Effector memory CD4-positive, alpha-beta T cell (primary cell): ENCODE measurements at regions not wholly inside any gene's neighbourhood (a gene's known extent, or its start where the extent isn't known, plus 50 kb on each side); places are given as distances from the start of the nearest gene placed in this dataset.
"Not testable (repeated sequence)": the region's sequence is repeated elsewhere in the genome, so short reads cannot be mapped to it uniquely, and the experiment has no call there.

Experiments used
- DNase-seq, 3 donors: peaks; one replicate each; pipeline ENCODE4 v3.0.0-alpha.2; 2020
- H3K27ac ChIP-seq: 2 replicates; pipeline ENCODE4 v1.7.0; 2013; ENCODE audit warnings: mild to moderate bottlenecking, low read length, moderate library complexity; ENCODE audit not compliant: insufficient read depth, poor library complexity, severe bottlenecking
- H3K27me3 ChIP-seq: replicated peaks from 2 replicates; pipeline ENCODE4 v1.7.0; 2013; ENCODE audit warnings: mild to moderate bottlenecking, low read length; ENCODE audit not compliant: insufficient read depth, control insufficient read depth, poor library complexity, severe bottlenecking
- H3K36me3 ChIP-seq: 2 replicates; pipeline ENCODE4 v1.7.0; 2013; ENCODE audit warnings: mild to moderate bottlenecking, low read length, moderate library complexity; ENCODE audit not compliant: control insufficient read depth, insufficient read depth
- H3K4me1 ChIP-seq: 2 replicates; pipeline ENCODE4 v1.7.0; 2013; ENCODE audit warnings: low read length, mild to moderate bottlenecking; ENCODE audit not compliant: control insufficient read depth, insufficient read depth, poor library complexity, severe bottlenecking
- H3K4me3 ChIP-seq: 2 replicates; pipeline ENCODE4 v1.7.0; 2013; ENCODE audit warnings: low read length, low read depth, mild to moderate bottlenecking; ENCODE audit not compliant: insufficient read depth, poor library complexity, severe bottlenecking
- H3K9me3 ChIP-seq: 2 replicates; pipeline ENCODE4 v1.7.0; 2013; ENCODE audit warnings: mild to moderate bottlenecking, low read length, moderate library complexity; ENCODE audit not compliant: control insufficient read depth

DNA sequence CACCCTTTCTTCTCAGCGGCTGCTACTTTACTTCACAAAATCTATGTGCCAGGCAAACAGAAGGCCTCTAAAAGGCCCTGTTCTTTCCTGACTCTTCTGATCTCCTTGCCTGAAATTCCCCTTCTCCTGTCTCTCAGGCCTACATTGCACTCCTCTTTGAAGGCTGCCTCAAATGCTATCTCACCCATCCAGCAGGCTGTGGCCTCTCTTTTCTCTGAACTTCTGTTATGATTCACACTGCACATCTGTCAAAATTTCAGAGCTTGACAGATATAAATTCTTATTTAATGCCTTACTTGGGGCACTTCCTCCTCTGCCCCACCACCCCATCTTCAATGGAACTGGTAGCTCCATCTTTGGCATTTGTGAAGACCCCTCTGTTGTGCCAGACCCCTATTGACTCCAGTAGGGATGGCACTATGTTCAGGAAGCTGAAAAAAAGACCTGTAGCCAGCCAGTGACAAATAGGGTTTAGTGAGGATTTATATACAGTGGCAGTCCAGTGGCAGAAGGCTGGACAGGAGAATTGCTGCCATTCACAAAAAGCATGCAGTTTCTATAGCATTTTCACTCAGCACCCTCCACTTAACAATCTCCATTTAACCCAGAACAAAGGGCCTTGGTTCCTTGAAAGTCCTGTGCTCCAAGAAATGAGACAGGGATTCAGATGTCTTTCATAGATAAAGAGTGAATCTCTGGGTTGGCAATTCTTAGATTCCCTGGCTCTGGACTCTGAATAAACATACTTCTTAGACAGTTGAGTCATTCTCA, 415.8 kb upstream of the GRM7 start:
- no peak overlapping the region for H3K27ac ChIP-seq
- H3K9me3 ChIP-seq, result no peaks in the 10 kb centered on the region
- no peak for DNase-seq
- H3K36me3 ChIP-seq, result no peaks in the 10 kb centered on the region
- no peaks in the 10 kb centered on the region for H3K4me1 ChIP-seq
- no peak overlapping the region for H3K4me3 ChIP-seq
- no peaks in the 10 kb centered on the region for H3K27me3 ChIP-seq

DNA sequence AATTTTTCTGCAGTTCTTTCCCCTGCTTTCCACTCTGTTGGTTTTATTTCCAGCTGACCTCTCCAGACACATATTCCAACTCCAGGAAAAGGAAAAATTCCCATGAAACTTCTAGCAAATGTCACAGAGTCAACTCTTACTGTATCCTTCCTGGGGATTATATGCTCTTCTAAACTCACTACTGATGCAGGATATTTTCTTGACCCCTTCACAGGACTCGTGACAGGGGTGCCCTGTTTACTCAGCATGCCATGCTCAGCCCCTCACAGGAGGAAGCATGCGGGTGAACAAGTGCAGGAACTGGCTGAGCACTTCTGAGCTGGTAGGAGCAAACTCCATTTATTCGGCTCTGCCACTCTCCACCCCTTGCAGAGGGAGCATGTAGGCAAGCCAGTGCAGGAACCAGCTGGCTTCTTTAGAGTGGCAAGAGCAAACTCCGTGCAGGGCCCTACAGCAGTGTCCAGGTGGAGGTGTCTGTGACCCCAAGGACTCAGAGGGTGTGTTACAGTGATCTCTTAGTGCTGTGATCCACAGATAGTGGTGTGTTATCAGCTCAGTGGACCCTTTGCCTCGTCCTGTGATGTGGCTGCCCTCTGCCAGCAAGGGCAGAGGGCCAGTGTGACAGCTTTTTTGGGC, 413.6 kb upstream of the GRM7 start:
- no peaks in the 10 kb centered on the region for H3K36me3 ChIP-seq
- no peak for DNase-seq
- H3K4me1 ChIP-seq, result no peaks in the 10 kb centered on the region
- no peak overlapping the region for H3K4me3 ChIP-seq
- H3K27me3 ChIP-seq, result no peaks in the 10 kb centered on the region
- H3K27ac ChIP-seq, result no peak overlapping the region
- no peaks in the 10 kb centered on the region for H3K9me3 ChIP-seq

DNA sequence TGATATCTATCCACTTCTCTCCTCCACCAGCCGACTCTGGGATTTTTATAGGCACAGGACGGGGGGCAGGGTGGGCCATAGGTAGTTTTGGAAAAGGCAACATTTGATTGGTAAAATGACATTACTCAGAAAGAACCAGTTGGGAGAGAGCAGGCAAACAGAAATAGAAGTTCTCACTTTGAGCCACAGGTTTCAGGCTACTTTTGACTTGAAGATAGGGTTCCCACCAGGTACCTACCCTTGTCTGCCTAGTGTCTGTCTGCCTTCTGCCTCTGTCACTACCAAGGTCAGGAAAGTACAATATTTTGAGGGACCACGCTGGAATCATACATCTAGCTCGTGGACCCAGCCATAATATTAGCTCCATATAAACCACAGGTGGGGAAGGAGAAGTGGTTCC, 412.9 kb upstream of the GRM7 start:
- Histone ChIP-seq H3K36me3 (no peaks in the 10 kb centered on the region), H3K9me3 (no peaks in the 10 kb centered on the region), H3K27me3 (no peaks in the 10 kb centered on the region), H3K27ac (no peak overlapping the region), H3K4me1 (no peaks in the 10 kb centered on the region), H3K4me3 (no peak overlapping the region)
- no peak for DNase-seq

DNA sequence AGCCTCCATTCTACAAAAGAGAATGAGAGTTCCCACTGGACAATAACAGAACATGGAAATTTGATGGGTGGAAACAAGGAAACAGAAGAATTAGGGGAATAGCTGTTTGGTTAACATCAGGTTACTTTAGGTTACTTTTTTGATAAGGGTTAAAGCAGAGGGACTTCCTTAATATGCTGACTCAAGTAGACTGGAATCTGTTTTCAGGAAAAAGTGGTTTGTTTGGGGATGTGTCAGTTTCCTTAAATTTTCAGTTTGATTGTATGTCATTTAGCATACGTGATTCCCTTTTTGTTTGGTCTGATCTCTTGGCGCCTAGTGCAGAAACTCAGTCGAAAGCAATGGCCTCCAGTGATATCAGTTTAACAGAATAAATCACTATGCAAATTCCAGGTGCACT, 411.8 kb upstream of the GRM7 start:
- Histone ChIP-seq H3K9me3 (no peaks in the 10 kb centered on the region), H3K36me3 (no peaks in the 10 kb centered on the region), H3K4me3 (no peak overlapping the region), H3K4me1 (no peaks in the 10 kb centered on the region), H3K27me3 (no peaks in the 10 kb centered on the region), H3K27ac (no peak overlapping the region)
- DNase-seq, result no peak

DNA sequence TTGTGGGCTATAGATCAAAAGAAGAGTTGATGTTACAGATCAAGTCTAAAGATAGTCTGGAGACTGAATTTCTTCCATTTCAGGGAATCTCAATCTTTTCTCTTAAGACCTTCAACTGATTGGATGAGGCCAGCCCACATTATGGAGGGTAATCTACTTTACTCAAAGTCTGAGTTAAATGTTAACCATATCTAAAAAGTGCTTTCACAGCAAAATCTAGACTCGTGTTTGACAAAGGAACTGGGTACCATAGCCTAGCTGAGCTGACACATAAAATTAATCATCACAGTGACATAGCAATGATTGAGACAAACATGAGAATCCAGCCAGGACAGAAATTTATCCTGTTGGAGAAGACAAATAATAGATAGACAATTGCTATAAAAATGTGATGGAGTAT, 407.9 kb upstream of the GRM7 start:
- Histone ChIP-seq H3K36me3 (no peaks in the 10 kb centered on the region), H3K27ac (no peak overlapping the region), H3K9me3 (no peaks in the 10 kb centered on the region), H3K27me3 (no peaks in the 10 kb centered on the region), H3K4me1 (no peaks in the 10 kb centered on the region), H3K4me3 (no peak overlapping the region)
- DNase-seq, result no peak

DNA sequence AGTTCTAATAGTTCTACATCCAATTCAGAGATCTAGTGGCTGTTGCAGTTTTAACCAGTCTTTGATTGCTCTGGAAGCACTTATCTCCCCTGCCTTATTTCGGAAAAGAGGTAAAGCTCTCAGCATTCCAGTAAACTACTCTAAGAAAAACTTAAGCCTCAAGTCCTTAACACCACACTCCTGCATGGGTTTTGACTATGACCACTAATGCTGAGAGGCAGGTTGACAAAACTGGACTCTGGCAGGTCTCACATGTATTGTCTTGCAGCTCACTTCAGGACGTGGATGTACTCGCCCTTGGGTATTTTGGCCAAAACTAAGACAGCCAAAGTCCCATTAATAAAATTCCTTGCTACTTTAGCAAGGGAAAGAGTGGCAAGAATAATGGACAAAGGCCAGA, 405.9 kb upstream of the GRM7 start:
- Histone ChIP-seq H3K36me3 (no peaks in the 10 kb centered on the region), H3K4me3 (no peak overlapping the region), H3K4me1 (no peaks in the 10 kb centered on the region), H3K27me3 (no peaks in the 10 kb centered on the region), H3K9me3 (no peaks in the 10 kb centered on the region), H3K27ac (no peak overlapping the region)
- DNase-seq, result no peak

DNA sequence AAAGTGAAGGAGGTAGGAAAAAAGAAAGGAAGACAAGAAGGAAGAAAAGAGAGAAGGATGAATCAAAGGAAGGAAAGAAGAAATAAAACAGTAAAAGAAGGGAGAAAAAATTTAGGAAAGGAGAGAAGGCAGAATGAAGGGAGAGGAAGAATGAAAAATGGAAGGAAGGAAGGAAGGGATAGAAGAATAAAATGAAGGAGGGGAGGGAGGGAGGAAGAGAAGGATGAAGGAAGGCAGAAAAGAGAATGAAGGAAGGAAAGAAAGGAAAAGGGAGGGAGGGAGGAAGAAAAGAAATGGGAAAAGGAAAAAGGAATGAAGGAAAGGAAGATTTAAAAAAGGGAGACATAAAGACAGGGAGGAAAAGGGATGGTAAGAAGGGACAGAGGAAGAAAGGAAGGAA, 393.7 kb upstream of the GRM7 start:
- no peaks in the 10 kb centered on the region for H3K9me3 ChIP-seq
- H3K27me3 ChIP-seq, result no peaks in the 10 kb centered on the region
- no peaks in the 10 kb centered on the region for H3K36me3 ChIP-seq
- no peaks in the 10 kb centered on the region for H3K4me1 ChIP-seq
- H3K4me3 ChIP-seq, result no peak overlapping the region
- no peak for DNase-seq
- H3K27ac ChIP-seq, result no peak overlapping the region

DNA sequence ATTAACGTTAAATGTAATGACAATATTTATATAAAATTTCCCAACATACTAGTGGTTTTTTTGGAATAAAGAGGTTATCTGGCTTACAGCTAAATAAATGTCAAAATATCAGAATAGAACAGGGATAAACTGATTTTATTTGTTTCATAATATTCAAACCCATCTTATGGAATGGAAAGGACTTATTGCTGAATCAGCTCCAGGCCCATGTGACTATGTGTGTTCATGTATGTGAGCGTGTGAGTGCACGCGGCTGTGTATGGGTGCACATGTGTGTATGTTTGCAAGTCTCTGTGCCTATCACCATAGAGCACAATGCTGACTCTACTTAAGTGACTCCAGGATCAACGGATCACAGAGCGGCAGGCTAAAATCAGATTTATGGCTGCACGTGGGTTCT, 392.3 kb upstream of the GRM7 start:
- Histone ChIP-seq H3K4me1 (no peaks in the 10 kb centered on the region), H3K9me3 (no peaks in the 10 kb centered on the region), H3K27me3 (no peaks in the 10 kb centered on the region), H3K36me3 (no peaks in the 10 kb centered on the region), H3K27ac (no peak overlapping the region), H3K4me3 (no peak overlapping the region)
- no peak for DNase-seq

DNA sequence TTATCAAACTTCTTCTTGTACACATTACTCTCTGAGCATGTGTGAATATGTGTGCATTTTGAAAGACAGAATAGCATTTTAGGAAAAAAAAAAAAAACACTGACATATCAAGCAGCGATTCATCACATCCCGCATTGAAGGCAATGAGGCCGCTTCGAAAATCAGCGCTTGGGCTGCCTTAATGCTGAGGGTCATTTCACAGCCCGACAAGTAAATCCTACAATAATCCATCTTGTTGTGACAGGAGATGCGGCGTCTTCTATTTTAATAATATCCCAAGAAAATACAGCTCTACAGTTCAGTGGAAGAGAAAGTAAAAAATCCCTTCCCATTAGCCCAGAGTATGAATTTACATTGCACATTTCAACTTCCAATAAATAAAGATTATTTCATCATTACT, 389.2 kb upstream of the GRM7 start:
- no peak overlapping the region for H3K27ac ChIP-seq
- no peak for DNase-seq

DNA sequence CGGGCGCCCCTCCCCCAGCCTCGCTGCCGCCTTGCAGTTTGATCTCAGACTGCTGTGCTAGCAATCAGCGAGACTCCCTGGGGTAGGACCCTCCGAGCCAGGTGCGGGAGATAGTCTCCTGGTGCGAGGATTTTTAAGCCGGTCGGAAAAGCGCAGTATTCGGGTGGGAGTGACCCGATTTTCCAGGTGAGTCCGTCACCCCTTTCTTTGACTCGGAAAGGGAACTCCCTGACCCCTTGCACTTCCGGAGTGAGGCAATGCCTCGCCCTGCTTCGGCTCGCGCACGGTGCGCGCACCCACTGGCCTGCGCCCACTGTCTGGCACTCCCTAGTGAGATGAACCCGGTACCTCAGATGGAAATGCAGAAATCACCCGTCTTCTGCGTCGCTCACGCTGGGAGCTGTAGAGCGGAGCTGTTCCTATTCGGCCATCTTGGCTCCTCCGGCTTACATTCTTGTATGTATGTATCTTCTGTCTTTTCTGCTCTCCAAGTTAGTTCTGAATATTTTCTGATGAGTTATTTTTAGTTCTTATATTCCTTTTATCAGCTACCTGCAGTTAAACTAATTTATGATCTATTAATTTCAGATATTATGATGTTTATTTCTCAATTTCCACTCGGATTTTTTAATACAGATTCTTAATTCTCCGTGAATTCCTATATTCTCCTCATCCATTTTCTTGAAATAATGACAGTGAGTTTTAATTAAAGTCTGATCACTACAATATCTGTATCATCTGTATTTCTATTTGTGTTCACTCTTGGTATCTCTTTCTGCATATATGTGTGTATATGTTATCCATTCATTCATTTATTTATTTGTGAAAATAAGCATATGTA, 370.2 kb upstream of the GRM7 start:
- not testable (repeated sequence) for DNase-seq, H3K27ac ChIP-seq, H3K27me3 ChIP-seq, H3K9me3 ChIP-seq, H3K4me1 ChIP-seq, H3K4me3 ChIP-seq, H3K36me3 ChIP-seq

More for the DNA sequence above, 389.2 kb upstream of the GRM7 start:
- Histone ChIP-seq H3K36me3 (no peaks in the 10 kb centered on the region), H3K27me3 (no peaks in the 10 kb centered on the region), H3K4me1 (no peaks in the 10 kb centered on the region), H3K9me3 (no peaks in the 10 kb centered on the region), H3K4me3 (no peak overlapping the region)
